ENCODE measurements at regions not wholly inside any gene's neighbourhood (a gene's known extent, or its start where the extent isn't known, plus 50 kb on each side); places are given as distances from the start of the nearest gene placed in this dataset.

DNA sequence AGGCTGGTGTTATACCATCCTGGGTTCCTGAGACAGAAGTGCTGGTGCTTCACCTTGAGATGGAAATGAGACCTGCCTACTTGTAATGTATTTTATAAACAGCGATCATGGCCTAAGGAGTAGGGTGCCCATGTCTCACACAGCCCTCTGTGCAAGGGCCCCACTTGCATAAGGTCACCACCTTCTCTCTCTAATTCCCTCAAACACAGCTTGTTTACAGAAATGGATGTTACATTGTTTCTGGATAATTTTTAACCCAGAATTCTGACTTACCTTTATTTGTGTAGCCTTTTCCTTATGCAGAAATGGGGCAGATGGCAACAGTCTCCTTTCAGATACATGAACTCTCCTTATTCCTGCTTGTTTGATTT lies 95.1 kb upstream of the UMPS start (continued):
- TF ChIP-seq AKAP8 (CRISPR knock-in tag; IDR thresholded peaks at IDR 0.05) = no peak
- TF ChIP-seq ZNF792 (CRISPR knock-in tag; IDR thresholded peaks at IDR 0.05) = peak; percentile 84
- TF ChIP-seq, protein P1, sequence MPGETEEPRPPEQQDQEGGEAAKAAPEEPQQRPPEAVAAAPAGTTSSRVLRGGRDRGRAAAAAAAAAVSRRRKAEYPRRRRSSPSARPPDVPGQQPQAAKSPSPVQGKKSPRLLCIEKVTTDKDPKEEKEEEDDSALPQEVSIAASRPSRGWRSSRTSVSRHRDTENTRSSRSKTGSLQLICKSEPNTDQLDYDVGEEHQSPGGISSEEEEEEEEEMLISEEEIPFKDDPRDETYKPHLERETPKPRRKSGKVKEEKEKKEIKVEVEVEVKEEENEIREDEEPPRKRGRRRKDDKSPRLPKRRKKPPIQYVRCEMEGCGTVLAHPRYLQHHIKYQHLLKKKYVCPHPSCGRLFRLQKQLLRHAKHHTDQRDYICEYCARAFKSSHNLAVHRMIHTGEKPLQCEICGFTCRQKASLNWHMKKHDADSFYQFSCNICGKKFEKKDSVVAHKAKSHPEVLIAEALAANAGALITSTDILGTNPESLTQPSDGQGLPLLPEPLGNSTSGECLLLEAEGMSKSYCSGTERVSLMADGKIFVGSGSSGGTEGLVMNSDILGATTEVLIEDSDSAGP (CRISPR knock-in tag; IDR thresholded peaks at IDR 0.05; ENCODE audit: borderline replicate concordance) = no peak
- TF ChIP-seq ZNF709 (CRISPR knock-in tag; IDR thresholded peaks at IDR 0.05) = no peak
- no peak for TF ChIP-seq HOXA9 (CRISPR knock-in tag; IDR thresholded peaks at IDR 0.05; ENCODE audit: borderline replicate concordance)
- TF ChIP-seq ZSCAN25 (CRISPR knock-in tag; IDR thresholded peaks at IDR 0.05) = no peak
- no peak for TF ChIP-seq HNF4G (IDR thresholded peaks at IDR 0.05; ENCODE audit: borderline replicate concordance, low read depth, low read length)
- TF ChIP-seq HNF4G (CRISPR knock-in tag; IDR thresholded peaks at IDR 0.05; ENCODE audit: borderline replicate concordance, low read depth) = no peak; the same call in 1 of the 2 replicates
- TF ChIP-seq, protein P2, sequence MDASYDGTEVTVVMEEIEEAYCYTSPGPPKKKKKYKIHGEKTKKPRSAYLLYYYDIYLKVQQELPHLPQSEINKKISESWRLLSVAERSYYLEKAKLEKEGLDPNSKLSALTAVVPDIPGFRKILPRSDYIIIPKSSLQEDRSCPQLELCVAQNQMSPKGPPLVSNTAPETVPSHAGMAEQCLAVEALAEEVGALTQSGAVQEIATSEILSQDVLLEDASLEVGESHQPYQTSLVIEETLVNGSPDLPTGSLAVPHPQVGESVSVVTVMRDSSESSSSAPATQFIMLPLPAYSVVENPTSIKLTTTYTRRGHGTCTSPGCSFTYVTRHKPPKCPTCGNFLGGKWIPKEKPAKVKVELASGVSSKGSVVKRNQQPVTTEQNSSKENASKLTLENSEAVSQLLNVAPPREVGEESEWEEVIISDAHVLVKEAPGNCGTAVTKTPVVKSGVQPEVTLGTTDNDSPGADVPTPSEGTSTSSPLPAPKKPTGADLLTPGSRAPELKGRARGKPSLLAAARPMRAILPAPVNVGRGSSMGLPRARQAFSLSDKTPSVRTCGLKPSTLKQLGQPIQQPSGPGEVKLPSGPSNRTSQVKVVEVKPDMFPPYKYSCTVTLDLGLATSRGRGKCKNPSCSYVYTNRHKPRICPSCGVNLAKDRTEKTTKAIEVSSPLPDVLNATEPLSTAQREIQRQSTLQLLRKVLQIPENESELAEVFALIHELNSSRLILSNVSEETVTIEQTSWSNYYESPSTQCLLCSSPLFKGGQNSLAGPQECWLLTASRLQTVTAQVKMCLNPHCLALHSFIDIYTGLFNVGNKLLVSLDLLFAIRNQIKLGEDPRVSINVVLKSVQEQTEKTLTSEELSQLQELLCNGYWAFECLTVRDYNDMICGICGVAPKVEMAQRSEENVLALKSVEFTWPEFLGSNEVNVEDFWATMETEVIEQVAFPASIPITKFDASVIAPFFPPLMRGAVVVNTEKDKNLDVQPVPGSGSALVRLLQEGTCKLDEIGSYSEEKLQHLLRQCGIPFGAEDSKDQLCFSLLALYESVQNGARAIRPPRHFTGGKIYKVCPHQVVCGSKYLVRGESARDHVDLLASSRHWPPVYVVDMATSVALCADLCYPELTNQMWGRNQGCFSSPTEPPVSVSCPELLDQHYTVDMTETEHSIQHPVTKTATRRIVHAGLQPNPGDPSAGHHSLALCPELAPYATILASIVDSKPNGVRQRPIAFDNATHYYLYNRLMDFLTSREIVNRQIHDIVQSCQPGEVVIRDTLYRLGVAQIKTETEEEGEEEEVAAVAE (CRISPR knock-in tag; IDR thresholded peaks at IDR 0.05; ENCODE audit: borderline replicate concordance) = no peak; the same call in 1 of the 2 replicates
- TF ChIP-seq, protein P3, sequence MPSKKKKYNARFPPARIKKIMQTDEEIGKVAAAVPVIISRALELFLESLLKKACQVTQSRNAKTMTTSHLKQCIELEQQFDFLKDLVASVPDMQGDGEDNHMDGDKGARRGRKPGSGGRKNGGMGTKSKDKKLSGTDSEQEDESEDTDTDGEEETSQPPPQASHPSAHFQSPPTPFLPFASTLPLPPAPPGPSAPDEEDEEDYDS (CRISPR knock-in tag; IDR thresholded peaks at IDR 0.05) = no peak; the same call in 1 of the 2 replicates
- TF ChIP-seq, protein P4, sequence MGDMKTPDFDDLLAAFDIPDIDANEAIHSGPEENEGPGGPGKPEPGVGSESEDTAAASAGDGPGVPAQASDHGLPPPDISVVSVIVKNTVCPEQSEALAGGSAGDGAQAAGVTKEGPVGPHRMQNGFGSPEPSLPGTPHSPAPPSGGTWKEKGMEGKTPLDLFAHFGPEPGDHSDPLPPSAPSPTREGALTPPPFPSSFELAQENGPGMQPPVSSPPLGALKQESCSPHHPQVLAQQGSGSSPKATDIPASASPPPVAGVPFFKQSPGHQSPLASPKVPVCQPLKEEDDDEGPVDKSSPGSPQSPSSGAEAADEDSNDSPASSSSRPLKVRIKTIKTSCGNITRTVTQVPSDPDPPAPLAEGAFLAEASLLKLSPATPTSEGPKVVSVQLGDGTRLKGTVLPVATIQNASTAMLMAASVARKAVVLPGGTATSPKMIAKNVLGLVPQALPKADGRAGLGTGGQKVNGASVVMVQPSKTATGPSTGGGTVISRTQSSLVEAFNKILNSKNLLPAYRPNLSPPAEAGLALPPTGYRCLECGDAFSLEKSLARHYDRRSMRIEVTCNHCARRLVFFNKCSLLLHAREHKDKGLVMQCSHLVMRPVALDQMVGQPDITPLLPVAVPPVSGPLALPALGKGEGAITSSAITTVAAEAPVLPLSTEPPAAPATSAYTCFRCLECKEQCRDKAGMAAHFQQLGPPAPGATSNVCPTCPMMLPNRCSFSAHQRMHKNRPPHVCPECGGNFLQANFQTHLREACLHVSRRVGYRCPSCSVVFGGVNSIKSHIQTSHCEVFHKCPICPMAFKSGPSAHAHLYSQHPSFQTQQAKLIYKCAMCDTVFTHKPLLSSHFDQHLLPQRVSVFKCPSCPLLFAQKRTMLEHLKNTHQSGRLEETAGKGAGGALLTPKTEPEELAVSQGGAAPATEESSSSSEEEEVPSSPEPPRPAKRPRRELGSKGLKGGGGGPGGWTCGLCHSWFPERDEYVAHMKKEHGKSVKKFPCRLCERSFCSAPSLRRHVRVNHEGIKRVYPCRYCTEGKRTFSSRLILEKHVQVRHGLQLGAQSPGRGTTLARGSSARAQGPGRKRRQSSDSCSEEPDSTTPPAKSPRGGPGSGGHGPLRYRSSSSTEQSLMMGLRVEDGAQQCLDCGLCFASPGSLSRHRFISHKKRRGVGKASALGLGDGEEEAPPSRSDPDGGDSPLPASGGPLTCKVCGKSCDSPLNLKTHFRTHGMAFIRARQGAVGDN (CRISPR knock-in tag; IDR thresholded peaks at IDR 0.05) = no peak
- TF ChIP-seq, protein P5, sequence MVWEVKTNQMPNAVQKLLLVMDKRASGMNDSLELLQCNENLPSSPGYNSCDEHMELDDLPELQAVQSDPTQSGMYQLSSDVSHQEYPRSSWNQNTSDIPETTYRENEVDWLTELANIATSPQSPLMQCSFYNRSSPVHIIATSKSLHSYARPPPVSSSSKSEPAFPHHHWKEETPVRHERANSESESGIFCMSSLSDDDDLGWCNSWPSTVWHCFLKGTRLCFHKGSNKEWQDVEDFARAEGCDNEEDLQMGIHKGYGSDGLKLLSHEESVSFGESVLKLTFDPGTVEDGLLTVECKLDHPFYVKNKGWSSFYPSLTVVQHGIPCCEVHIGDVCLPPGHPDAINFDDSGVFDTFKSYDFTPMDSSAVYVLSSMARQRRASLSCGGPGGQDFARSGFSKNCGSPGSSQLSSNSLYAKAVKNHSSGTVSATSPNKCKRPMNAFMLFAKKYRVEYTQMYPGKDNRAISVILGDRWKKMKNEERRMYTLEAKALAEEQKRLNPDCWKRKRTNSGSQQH (CRISPR knock-in tag; IDR thresholded peaks at IDR 0.05; ENCODE audit: low read depth) = peak; percentile 9; the same call in 1 of the 2 replicates
- TF ChIP-seq ZNF510 (CRISPR knock-in tag; IDR thresholded peaks at IDR 0.05; ENCODE audit: low read depth) = no peak
- TF ChIP-seq, protein P6, sequence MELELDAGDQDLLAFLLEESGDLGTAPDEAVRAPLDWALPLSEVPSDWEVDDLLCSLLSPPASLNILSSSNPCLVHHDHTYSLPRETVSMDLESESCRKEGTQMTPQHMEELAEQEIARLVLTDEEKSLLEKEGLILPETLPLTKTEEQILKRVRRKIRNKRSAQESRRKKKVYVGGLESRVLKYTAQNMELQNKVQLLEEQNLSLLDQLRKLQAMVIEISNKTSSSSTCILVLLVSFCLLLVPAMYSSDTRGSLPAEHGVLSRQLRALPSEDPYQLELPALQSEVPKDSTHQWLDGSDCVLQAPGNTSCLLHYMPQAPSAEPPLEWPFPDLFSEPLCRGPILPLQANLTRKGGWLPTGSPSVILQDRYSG (CRISPR knock-in tag; IDR thresholded peaks at IDR 0.05) = no peak
- no peak for TF ChIP-seq ZC3H4 (CRISPR knock-in tag; IDR thresholded peaks at IDR 0.05; ENCODE audit: borderline replicate concordance)
- TF ChIP-seq ZNF44 (CRISPR knock-in tag; IDR thresholded peaks at IDR 0.05) = no peak
- TF ChIP-seq HNRNPL (IDR thresholded peaks at IDR 0.05; ENCODE audit: low read depth, low read length) = no peak
- peak; percentile 83; the same call in 1 of the 2 replicates for TF ChIP-seq ELF3 (CRISPR knock-in tag; IDR thresholded peaks at IDR 0.05)

Measured in HepG2 (cell line).